WTC11 (cell line): ENCODE measurements at regions not wholly inside any gene's neighbourhood (a gene's known extent, or its start where the extent isn't known, plus 50 kb on each side); places are given as distances from the start of the nearest gene placed in this dataset.

ENCODE experiments used
- AFF4 ChIP-seq: sonication (generic); formaldehyde crosslinking; IDR thresholded peaks from 2 replicates; pipeline ENCODE4 v1.8.1; 2023; ENCODE audit warnings: mild to moderate bottlenecking, missing genetic modification reagents, borderline replicate concordance
- ATF2 ChIP-seq: sonication (generic); formaldehyde crosslinking; IDR thresholded peaks from 2 replicates; pipeline ENCODE4 v1.8.1; 2022; ENCODE audit warnings: low read depth, missing genetic modification reagents, borderline replicate concordance
- JUN ChIP-seq: sonication (generic); formaldehyde crosslinking; IDR thresholded peaks from 2 replicates; pipeline ENCODE4 v1.8.0; 2023; ENCODE audit warnings: mild to moderate bottlenecking, missing genetic modification reagents
- MAX ChIP-seq: sonication (generic); formaldehyde crosslinking; IDR thresholded peaks from 2 replicates; pipeline ENCODE4 v1.8.0; 2022; ENCODE audit warnings: mild to moderate bottlenecking, missing genetic modification reagents
- NR1H2 ChIP-seq: sonication (generic); formaldehyde crosslinking; IDR thresholded peaks from 2 replicates; pipeline ENCODE4 v1.9.0; 2021; ENCODE audit warnings: mild to moderate bottlenecking, moderate library complexity, missing genetic modification reagents
- PRDM15 ChIP-seq: sonication (generic); formaldehyde crosslinking; IDR thresholded peaks from 2 replicates; pipeline ENCODE4 v1.8.0; 2022; ENCODE audit warnings: missing genetic modification reagents
- SP1 ChIP-seq: sonication (generic); formaldehyde crosslinking; conservative IDR thresholded peaks from 2 replicates; pipeline ENCODE4 v1.8.1; 2022; ENCODE audit warnings: missing genetic modification reagents
- TCF7 ChIP-seq: sonication (generic); formaldehyde crosslinking; IDR thresholded peaks from 2 replicates; pipeline ENCODE4 v1.8.0; 2022; ENCODE audit warnings: mild to moderate bottlenecking, low read depth, missing genetic modification reagents, moderate library complexity
- ZNF121 ChIP-seq: sonication (generic); formaldehyde crosslinking; IDR thresholded peaks from 2 replicates; pipeline ENCODE4 v1.8.0; 2023; ENCODE audit warnings: missing genetic modification reagents
- TF ChIP-seq, protein P1 (sequence below): fragments of 200-600 bp; IDR thresholded peaks from 2 replicates; pipeline ENCODE4 v1.8.0; 2022; ENCODE audit warnings: antibody characterized with exemption

DNA sequence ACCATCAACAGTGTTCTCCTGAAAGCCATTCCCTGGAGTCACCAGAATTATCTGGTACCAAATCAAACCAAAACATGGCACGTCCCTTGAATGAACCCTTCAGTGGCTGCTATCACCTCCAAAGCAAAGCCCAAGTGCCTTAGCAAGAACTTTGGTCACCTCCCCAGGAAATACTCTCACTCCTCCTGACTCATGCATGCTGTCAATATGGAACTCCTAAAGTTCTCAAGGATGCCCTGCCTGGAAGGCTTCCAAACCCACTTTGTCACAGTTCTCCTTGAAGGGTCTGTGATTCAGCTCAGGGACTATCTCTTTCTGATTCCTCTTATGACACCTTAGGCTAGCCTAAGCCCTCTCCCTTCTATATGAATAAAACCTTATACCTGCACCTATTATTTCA is 146.1 kb upstream of the RUNX1 start:
- TF ChIP-seq SP1 (CRISPR knock-in tag) (no peak), TCF7 (CRISPR knock-in tag) (no peak), AFF4 (CRISPR knock-in tag) (no peak), ZNF121 (CRISPR knock-in tag) (no peak), PRDM15 (CRISPR knock-in tag) (no peak), JUN (CRISPR knock-in tag) (no peak), NR1H2 (CRISPR knock-in tag) (no peak), ATF2 (no peak), MAX (CRISPR knock-in tag) (no peak)
- TF ChIP-seq, protein P1, sequence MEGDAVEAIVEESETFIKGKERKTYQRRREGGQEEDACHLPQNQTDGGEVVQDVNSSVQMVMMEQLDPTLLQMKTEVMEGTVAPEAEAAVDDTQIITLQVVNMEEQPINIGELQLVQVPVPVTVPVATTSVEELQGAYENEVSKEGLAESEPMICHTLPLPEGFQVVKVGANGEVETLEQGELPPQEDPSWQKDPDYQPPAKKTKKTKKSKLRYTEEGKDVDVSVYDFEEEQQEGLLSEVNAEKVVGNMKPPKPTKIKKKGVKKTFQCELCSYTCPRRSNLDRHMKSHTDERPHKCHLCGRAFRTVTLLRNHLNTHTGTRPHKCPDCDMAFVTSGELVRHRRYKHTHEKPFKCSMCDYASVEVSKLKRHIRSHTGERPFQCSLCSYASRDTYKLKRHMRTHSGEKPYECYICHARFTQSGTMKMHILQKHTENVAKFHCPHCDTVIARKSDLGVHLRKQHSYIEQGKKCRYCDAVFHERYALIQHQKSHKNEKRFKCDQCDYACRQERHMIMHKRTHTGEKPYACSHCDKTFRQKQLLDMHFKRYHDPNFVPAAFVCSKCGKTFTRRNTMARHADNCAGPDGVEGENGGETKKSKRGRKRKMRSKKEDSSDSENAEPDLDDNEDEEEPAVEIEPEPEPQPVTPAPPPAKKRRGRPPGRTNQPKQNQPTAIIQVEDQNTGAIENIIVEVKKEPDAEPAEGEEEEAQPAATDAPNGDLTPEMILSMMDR, result no peak
